Adrenal gland (tissue), 9 donors: ENCODE measurements at regions not wholly inside any gene's neighbourhood (a gene's known extent, or its start where the extent isn't known, plus 50 kb on each side); places are given as distances from the start of the nearest gene placed in this dataset.

Experiments used
- DNase-seq, 7 donors: peaks; one replicate each; pipeline ENCODE4 v3.0.0-alpha.2; 2019 to 2020
- H3K27ac ChIP-seq, 5 donors: fragments of 200-600 bp; sonication (generic) in 4 of 5; 1 replicate in 3 of 5; 2 replicates in 2 of 5; pipeline versions ENCODE4 v1.5.1 to v1.8.0; 2016 to 2020; ENCODE audit warnings: mild to moderate bottlenecking in 1 of 5
- H3K27me3 ChIP-seq: fragments of 200-600 bp; 2 replicates; pipeline ENCODE4 v1.8.0; 2021
- H3K36me3 ChIP-seq, 2 donors: fragments of 200-600 bp; replicated peaks in 1 of 2; 1 replicate in 1 of 2; 2 replicates in 1 of 2; pipeline versions ENCODE4 v1.5.1 to v1.8.0; 2018 to 2022
- H3K4me1 ChIP-seq, 2 donors: fragments of 200-600 bp; replicated peaks in 1 of 2; 1 replicate in 1 of 2; 2 replicates in 1 of 2; pipeline versions ENCODE4 v1.5.1 to v1.8.0; 2018 to 2021
- H3K4me3 ChIP-seq, 4 donors: fragments of 200-600 bp; sonication (generic) in 3 of 4; one replicate each; pipeline ENCODE4 v1.5.1; 2016 to 2018
- H3K9me3 ChIP-seq, 3 donors: fragments of 200-600 bp; sonication (generic) in 1 of 3; replicated peaks in 1 of 3; 1 replicate in 2 of 3; 2 replicates in 1 of 3; pipeline versions ENCODE4 v1.5.1 to v1.8.0; 2016 to 2021
- CTCF ChIP-seq, 6 experiments: fragments of 450-650 bp in 4 of 6; fragments of 200-600 bp in 2 of 6; sonication (generic) in 1 of 6; IDR thresholded peaks; 1 replicate in 5 of 6; 2 replicates in 1 of 6; pipeline versions ENCODE4 v1.5.1 to v1.8.0; 2016 to 2021; ENCODE audit warnings: antibody characterized with exemption in 6 of 6, mild to moderate bottlenecking in 2 of 6, moderate library complexity in 1 of 6
- POLR2A ChIP-seq, 2 donors: fragments of 450-650 bp; IDR thresholded peaks; one replicate each; pipeline ENCODE4 v1.6.1; 2017; ENCODE audit warnings: antibody characterized with exemption in 2 of 2, mild to moderate bottlenecking in 2 of 2, moderate library complexity in 1 of 2
- WGBS, 4 donors: extraction: QIAGEN DNeasy Blood & Tissue Kit in 2 of 4; methylation state at CpG; one replicate each; pipeline versions ENCODE4 v1.1.5 to v1.1.7; 2013 to 2017; 5-methylcytosine and 5-hydroxymethylcytosine counted together
- intact Hi-C, 2 donors: fragments of 100-400 bp; cut with DNase I; formaldehyde crosslinking; loops; one replicate each; pipeline versions ENCODE4 v1.14.1 to v1.15.0; 2022 to 2023
- donor health status: healthy with polysubstance abuse.
- donor health status: Bipolar disorder and iron deficiency.
- donor health status: DM: yes; HTN: yes; CAD: no.
- donor health status: DM: no; HTN: no; CAD: no.
- donor health status: DM: no; HTN: no; CAD: no.

DNA sequence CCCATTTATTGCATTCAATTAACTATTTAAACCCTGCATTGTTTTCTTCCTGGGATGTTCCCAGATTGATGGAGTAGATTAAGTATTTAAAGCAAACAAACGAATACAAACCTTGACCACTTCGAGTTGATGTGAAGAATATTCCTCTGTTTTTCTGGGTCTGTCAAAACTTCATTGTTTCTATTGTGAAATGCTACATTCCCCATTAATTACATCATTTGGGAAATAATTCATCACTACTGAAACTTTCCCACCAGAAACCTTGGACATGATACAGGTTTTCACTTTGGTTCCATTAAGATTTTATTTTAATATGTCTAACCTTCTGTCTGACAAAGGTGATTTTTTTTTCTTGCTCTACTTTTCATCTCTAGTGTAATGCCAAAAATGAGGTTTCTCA is 365.1 kb upstream of the ETAA1 start:
- intact Hi-C loops, result no loop called here
- no peaks in the 10 kb centered on the region for H3K36me3 ChIP-seq
- TF ChIP-seq POLR2A (IDR thresholded peaks at IDR 0.05) (no peak), CTCF (IDR thresholded peaks at IDR 0.05) (no peak)
- 34 to 59% (median 39%) methylated on average over 2 of the region's 2 CpGs for WGBS, 4 donors
- peaks cover 0 to 18% of the 10 kb centered on the region in 2 donors for H3K4me1 ChIP-seq
- DNase-seq, result no peak
- H3K4me3 ChIP-seq, result no peak overlapping the region
- no peaks in the 10 kb centered on the region for H3K27me3 ChIP-seq
- peak overlapping the region in 1 of 5 donors; percentile 2 for H3K27ac ChIP-seq
- no peaks in the 10 kb centered on the region for H3K9me3 ChIP-seq

- H3K4me3 ChIP-seq, result no peak overlapping the region
- no peak for DNase-seq
- no peak overlapping the region for H3K27ac ChIP-seq
- no peaks in the 10 kb centered on the region for H3K36me3 ChIP-seq
- H3K9me3 ChIP-seq, result no peaks in the 10 kb centered on the region
- H3K27me3 ChIP-seq, result no peaks in the 10 kb centered on the region
- TF ChIP-seq POLR2A (IDR thresholded peaks at IDR 0.05), result no peak
- intact Hi-C loops, result no loop called here
- H3K4me1 ChIP-seq, result peaks cover 6 to 40% of the 10 kb centered on the region in 2 donors
- 76 to 89% (median 88%) methylated on average over 5 of the region's 5 CpGs for WGBS, 4 donors
Measured at GRCh38 chr2:67036444-67036843, 360.7 kb upstream of the ETAA1 start.

DNA sequence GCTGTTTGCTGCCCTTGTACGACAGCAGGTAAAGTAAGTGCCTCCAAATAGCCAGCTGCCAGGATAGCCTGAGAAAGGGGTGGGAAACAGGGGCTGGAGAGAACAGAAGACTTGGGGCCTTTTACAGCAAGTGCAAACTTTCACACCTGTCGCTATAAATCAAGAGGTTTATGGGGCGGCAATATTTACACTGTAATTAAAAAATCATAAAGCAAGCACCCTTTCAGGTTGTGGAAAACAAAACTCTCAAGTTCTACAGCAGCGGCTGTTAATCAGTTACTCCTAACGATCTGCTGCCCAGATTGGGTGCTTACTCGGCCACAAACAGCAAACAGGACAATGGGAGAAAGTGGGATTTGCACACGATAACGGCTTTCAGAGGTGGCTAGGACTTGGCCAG is 359.5 kb upstream of the ETAA1 start:
- no peak for TF ChIP-seq CTCF (IDR thresholded peaks at IDR 0.05)
- no peak for TF ChIP-seq POLR2A (IDR thresholded peaks at IDR 0.05)
- Histone ChIP-seq H3K27ac (no peak overlapping the region), H3K36me3 (no peaks in the 10 kb centered on the region), H3K27me3 (no peaks in the 10 kb centered on the region), H3K4me3 (no peak overlapping the region), H3K9me3 (no peaks in the 10 kb centered on the region), H3K4me1 (peaks cover 6 to 40% of the 10 kb centered on the region in 2 donors)
- 76 to 87% (median 84%) methylated on average over 8 of the region's 8 CpGs for WGBS, 4 donors
- intact Hi-C loops, result no loop called here
- DNase-seq, result no peak

DNA sequence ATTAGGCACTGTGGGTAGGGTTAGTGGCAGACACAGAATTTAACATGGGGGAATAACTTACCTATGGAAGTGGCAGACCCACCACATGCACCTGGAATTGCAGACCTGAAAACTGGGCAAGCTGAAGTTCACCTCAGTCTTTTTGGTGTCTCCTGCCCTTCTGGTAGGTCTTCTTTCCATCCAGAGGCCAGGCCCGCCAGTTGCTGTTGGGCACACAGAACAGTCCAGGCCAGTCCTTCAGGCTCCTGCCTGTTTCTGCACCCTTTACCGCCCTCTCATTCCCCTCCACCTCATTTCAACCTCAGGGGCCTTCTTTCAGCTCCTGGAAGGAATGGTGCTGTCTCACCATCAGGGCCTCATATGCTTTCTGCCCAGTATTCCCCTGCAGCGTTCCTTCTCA is 358.9 kb upstream of the ETAA1 start:
- H3K27ac ChIP-seq, result no peak overlapping the region
- TF ChIP-seq POLR2A (IDR thresholded peaks at IDR 0.05), result no peak
- no peak for TF ChIP-seq CTCF (IDR thresholded peaks at IDR 0.05)
- H3K27me3 ChIP-seq, result no peaks in the 10 kb centered on the region
- H3K4me1 ChIP-seq, result peaks cover 6 to 40% of the 10 kb centered on the region in 2 donors
- H3K9me3 ChIP-seq, result no peaks in the 10 kb centered on the region
- intact Hi-C loops, result no loop called here
- no peak overlapping the region for H3K4me3 ChIP-seq
- DNase-seq, result no peak
- H3K36me3 ChIP-seq, result no peaks in the 10 kb centered on the region
- WGBS, 4 donors, result 95 to 100% (median 96%) methylated on average over 3 of the region's 3 CpGs

- intact Hi-C loops, result no loop called here
- H3K4me3 ChIP-seq, result no peak overlapping the region
- no peak for DNase-seq
- H3K27ac ChIP-seq, result peak overlapping the region in 2 of 5 donors; percentile 18 to 59
- WGBS, 4 donors, result 68 to 80% (median 78%) methylated on average over 3 of the region's 3 CpGs
- no peaks in the 10 kb centered on the region for H3K9me3 ChIP-seq
- no peaks in the 10 kb centered on the region for H3K27me3 ChIP-seq
- H3K36me3 ChIP-seq, result no peaks in the 10 kb centered on the region
- no peak for TF ChIP-seq POLR2A (IDR thresholded peaks at IDR 0.05)
- TF ChIP-seq CTCF (IDR thresholded peaks at IDR 0.05), result no peak
- peaks cover 6 to 37% of the 10 kb centered on the region in 2 donors for H3K4me1 ChIP-seq
Measured at GRCh38 chr2:67039058-67039457, 358.1 kb upstream of the ETAA1 start.
